CD4-positive, alpha-beta T cell treated with Interleukin-2 at 100 ng/mL for 4 hours (primary cell): ENCODE measurements at regions not wholly inside any gene's neighbourhood (a gene's known extent, or its start where the extent isn't known, plus 50 kb on each side); places are given as distances from the start of the nearest gene placed in this dataset.

Source experiments
- DNase-seq: peaks from one replicate; pipeline ENCODE4 v3.0.0-alpha.2; 2020; ENCODE audit warnings: low spot score

DNA sequence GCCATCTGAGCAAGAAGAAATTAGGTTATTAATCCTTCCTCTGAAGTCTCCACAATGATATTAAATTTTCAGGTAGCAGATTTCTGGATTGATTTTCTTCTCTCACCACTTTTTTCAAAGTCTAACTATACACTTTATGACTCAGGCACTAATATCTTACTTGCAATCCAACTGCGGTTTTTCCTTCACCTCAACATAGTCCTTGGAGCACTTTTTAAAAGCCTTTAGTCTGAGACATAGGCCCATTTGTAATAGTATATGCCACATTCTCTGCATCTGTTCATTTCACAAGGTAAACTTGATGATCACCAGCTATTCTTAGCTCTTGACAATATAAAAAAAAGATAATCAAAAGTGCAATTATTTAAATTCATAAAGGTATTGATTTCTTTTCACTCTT lies 55.9 kb upstream of the EDNRA start:
- DNase-seq, result no peak

DNA sequence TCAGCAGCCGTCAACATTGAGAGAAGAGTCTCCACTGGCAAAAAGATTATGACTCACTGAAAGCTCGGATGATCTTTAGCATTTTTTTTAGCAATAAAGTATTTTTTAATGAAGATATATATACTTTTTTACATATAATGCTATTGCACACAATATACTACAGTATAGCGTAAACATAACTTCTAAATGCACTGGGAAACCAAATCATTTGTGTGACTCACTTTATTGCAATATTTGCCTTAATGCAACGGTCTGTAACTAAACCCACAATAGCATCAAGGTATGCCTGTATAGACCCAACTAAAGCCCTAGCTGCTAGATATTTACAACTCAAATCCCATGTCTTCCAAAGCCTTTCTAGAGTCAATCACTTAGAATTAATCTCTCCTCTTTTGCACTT lies 52.3 kb upstream of the EDNRA start:
- DNase-seq, result no peak

DNA sequence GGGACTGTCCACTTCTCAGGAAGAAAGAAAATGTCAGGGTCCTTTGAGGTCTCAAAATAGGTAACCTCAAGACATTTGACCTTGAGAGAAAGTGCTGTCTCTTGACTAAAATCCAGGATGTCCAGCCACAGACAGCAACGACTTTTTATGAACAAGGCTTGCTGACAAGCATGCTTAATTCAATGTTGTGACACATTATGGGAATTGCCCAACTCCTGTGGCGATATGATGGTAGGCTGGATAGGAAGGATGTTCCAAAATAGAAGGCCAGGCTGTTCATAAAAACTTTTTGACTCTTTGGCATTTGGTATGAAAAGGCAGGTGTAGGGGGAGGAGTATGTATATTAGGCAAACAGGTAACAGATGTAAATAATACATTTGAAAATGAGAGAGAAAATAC lies 50.8 kb upstream of the EDNRA start:
- DNase-seq, result no peak
